ENCODE measurements at regions not wholly inside any gene's neighbourhood (a gene's known extent, or its start where the extent isn't known, plus 50 kb on each side); places are given as distances from the start of the nearest gene placed in this dataset.
"Not testable (repeated sequence)": the region's sequence is repeated elsewhere in the genome, so short reads cannot be mapped to it uniquely, and the experiment has no call there.

DNA sequence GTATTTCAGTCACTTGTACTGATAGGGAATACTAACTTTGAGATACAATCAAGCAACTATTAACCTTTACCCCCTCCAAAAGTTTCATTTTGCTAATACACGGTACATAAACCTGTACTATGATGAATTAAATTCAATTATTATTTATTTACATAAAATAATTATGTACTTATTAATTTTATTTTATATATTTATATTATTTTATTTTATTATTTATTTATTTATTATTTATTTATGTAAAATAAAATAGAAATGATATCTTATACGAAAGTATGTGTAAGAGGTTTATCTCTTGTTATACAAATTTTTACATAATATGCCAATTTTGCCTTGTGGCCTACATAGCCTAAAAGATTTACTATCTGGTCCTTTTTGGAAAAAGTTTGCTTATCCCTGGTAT lies 564.3 kb downstream of the SLITRK5 start:
- DNase-seq (ENCODE audit: low read depth), result no peak

DNA sequence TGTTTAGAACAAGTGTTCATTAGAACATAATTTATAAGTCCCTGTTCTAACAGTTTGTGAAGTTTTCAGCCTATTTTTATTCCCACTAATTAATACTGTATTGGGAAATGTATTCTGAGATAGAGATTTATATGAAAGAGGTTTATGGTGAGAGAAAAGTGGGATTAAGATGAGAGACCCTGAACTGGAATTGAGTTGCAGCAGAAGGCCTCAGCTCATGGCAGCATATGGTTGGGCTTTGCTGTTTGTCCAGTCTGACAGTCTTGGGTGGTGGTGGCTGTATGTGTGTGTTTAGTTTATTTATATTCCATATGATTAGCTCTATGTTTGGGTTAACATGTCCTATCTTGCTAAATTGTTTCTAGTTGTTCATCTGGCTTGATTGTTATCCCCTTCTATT lies 575.1 kb downstream of the SLITRK5 start:
- no peak for DNase-seq (ENCODE audit: low read depth)

DNA sequence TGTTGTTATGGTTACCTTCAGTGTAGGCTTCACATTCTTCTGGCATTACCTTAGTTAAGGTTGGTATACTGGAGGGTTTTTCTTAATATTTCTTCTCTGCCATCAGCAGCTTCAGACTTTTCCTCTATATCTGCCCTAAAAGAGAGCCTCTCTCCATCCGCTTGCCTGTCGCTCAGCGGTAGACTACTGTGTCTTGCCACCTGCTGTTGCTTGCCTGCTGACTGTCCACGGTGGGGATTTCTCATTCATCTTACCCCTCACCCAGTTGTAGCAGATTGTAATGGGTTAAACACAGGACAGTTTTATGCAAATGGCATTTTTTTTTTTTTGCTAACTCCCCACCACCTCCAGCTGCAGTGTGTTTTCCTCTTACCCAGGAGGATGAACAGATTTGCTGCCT lies 577.2 kb downstream of the SLITRK5 start:
- DNase-seq (ENCODE audit: low read depth), result no peak

DNA sequence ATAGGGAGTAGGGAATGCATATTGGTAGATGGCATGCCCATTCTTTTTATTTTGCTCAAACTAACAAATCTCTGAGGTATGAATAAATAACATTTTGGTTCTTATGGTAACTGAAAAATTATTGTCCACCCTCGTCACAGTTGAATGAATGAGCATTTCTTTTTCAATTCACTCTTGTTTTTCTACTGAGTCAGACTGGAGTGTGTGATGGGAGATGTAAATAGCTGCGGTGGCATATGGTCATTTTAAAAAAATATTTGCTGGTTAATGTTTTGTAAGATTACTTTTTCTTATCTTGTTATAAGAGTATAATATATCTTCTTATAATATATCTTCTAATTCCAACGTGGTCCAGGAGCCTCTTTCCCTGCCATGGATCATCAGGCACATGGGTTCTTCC lies 586.5 kb downstream of the SLITRK5 start:
- no peak for DNase-seq (ENCODE audit: low read depth)

DNA sequence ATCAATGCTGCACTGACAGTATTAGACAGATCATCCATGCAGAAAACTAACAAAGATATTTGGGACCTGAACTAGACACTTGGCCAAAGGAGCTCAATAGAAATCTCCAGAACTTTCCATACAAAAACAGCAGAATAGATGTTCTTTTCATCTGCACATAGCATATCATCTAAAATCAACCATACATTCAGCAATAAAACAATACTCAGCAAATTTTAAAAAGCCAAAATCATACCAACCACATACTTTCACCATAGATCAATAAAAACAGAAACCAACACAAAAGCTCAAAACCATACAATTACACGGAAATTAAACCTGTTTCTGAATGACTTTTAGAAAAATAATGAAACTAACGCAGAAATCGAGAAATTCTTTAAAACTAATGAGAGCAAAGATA lies 592.6 kb downstream of the SLITRK5 start:
- DNase-seq (ENCODE audit: low read depth), result no peak

DNA sequence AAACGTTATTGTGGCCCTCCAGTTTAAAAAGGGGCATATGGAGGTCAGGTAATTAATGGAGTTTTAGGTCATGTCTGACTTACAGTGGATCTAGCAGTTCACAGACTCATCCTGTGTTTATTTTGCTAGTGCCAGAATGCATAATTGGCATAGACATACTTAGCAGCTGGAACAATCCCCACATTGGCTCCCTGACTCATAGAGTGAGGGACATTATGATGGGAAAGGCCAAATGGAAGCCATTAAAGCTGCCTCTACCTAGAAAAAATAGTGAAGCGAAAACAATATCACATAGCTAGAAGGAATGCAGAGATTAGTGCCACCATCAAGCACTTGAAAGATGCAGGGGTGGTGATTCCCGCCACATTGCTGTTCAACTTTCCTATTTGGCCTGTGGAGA lies 610.7 kb downstream of the SLITRK5 start:
- no peak for DNase-seq (ENCODE audit: low read depth)

DNA sequence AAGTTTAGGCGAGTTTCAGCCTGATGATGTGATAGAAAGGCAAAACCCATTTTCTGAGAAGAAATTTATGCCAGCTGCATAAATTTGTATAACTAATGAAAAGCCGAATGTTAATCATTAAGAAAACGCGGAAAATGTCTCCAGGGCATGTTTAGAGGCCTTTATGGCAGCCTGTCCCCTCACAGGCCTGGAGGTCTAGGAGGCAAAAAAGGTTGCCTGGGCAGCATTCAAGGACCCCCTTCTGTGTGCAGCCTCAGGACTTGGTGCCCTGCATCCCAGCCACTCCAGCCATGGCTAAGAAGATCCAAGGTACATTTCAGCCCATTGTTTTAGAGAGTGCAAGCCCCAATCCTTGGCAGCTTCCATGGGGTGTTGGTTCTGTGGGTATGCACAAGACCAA lies 614.2 kb downstream of the SLITRK5 start:
- no peak for DNase-seq (ENCODE audit: low read depth)

DNA sequence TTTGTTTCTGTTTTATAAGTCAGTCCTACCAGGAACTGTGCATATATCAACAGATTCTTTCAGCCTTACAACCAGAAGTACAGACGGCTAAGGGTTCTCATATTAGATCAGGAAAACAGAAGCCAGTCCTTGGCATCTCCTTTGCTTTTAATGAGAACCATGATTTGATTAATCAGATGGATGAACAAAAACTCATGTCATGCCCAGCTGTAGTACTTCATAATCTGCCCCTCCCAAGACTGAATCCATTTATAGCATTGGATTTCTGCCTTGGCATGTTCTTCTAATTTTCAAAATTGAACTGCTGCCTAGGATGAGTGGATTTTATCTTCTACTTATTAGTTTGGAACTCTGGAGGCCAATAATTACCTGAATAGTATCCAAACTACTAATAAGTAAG lies 617.2 kb downstream of the SLITRK5 start:
- DNase-seq (ENCODE audit: low read depth), result no peak

DNA sequence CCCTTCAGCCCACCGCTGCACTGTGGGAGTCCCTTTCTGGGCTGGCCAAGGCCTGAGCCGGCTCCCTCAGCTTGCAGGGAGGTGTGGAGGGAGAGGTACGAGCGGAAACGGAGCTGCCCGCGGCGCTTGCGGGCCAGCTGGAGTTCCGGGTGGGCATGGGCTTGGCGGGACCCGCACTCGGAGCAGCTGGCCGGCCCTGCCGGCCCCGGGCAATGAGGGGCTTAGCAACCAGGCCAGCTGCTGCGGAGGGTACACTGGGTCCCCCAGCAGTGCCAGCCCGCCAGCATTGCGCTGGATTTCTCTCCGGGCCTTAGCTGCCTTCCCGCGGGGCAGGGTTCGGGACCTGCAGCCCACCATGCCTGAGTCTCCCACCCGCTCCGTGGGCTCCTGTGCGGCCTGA lies 620.6 kb downstream of the SLITRK5 start:
- DNase-seq (ENCODE audit: low read depth), result not testable (repeated sequence)

DNA sequence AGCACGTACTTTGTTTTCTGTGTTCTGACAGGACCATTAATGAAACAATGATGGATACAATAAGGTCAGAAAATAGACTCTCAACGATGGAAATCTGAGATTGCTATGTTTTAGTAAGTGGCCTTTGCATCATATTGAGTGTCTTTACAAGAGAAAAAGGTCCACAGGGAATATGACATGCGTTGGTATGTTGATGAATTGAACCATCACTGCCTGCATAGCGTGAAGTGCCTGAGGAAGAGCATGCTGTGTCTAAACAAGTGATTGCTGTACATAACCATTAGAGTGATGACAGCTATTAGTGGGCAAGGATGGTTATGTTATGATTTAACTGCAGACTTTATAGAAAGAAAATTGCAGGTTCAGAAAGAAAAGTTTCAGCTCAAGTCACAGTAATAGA lies 623.2 kb downstream of the SLITRK5 start:
- DNase-seq (ENCODE audit: low read depth), result no peak

DNA sequence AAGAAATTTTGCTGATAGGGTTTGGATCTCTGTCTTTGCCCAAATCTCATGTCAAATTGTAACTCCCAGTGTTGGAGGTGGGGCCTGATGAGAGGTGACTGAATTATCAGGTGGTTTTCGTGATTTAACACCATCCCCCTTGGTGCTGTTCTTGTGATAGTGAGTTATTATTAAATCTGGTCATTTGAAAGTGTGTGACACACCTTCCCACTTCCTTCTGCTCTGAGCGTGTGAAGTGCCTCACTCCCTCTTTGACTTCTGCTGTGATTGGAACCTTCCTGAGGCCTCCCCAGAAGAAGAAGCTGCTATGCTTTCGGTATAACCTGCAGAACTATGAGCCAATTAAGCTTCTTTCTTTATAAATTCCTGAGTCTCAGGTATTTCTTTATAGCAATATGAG lies 632.0 kb downstream of the SLITRK5 start:
- DNase-seq (ENCODE audit: low read depth), result no peak

DNA sequence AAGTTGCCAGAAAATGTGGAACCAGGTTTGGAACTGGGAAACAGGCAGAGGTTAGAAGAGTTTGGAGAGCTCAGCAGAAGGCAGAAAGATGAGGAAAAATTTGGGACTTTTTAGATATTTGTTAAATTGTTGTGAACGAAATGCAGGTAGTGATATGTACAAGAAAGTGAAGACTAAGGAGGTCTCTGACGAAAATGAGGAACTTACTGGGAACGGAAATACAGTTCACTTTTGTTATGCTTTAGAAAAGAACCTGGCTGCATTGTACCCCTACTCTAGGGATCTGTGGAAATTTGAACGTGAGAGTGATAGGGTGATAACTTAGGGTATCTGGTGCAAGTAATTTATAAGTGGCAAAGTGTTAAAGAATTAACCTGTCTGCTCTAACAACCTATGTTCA lies 632.4 kb downstream of the SLITRK5 start:
- DNase-seq (ENCODE audit: low read depth), result no peak

DNA sequence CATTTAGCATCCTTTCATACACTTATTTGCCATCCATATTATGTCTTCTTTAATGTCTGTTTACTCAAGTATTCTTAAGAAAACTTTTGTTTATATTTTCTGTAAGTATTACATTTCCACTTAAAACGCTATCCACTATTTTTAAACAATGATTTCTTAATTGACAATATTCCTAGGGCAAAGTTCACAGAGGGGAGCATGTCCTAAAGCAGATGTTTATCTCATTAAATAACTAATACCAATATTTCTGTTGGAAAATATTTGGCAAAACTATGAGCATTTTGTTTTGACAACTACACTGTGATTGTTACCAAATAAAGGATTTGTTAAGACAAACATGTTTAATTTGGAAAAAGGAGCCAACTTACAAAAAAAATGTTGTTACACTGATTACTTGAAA lies 643.3 kb downstream of the SLITRK5 start:
- DNase-seq (ENCODE audit: low read depth), result no peak

DNA sequence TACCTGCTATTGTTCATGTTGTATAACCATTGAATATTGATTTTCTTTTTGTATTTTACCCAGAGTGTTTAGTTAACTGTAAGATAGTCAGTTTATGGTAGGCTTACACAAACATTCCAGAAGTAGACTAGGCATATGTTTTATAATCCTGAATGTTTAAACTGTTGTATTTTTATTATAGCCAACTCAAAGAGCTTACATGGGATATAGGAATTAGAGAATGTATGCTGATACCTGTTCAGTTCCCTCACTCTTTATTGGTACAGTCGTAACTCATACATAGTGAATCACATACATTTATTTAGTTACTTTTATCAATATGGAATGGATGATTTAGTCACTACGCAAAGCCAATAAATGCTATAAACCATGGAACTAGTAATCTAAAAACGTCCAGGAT lies 657.9 kb downstream of the SLITRK5 start:
- no peak for DNase-seq (ENCODE audit: low read depth)

DNA sequence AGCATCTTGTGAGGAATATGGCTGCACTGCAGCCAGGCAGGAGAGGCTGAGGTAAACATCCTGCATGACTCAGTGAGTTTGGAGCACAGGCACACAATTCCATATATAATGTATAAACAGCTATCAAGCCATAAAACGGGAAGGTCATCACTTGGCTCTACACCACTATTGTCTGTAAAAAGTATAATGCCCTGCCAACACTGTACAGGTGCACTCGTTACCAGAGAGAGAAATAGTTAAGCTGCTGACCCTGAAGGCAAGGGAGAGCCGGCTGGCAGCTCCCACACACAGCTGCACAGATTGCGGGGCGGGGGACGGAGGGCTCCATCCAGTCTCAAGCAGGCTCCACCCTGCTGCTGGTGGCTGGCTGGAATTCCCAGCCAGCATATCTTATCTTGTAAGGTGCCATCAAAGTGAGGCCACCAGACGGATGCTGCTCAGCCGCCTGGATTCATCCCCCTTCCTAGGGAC lies 668.1 kb downstream of the SLITRK5 start:
- DNase-seq (ENCODE audit: low read depth), result no peak

DNA sequence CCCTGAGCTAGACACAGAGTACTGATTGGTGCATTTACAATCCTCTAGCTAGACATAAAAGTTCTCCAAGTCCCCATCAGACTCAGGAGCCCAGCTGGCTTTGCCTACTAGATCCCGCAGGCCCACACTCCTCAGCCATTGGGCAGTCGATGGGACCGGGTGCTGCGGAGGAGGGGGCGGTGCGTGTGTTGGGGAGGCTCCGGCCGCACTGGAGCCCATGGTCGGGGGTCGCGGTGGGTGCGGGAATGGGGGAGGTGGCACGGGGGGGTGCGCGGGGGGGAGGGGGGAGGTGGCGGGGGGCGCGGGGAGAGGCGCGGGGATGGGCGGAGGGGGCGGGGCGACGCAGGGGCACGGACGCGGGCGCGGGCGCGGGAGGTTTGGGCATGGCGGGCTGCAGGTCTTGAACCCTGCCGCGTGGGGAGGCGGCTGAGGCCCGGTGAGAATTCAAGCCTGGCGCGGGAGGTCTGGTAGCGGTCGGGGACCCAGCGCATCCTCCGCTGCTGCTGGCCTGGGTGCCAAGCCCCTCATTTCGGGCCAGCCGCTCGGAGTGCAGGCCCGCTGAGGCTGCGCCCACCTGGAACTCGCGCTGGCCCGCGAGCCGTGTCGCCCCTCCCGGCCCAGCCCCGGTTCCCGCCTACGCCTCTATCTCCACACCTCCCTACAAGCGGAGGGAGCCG lies 674.1 kb downstream of the SLITRK5 start:
- DNase-seq (ENCODE audit: low read depth), result no peak

DNA sequence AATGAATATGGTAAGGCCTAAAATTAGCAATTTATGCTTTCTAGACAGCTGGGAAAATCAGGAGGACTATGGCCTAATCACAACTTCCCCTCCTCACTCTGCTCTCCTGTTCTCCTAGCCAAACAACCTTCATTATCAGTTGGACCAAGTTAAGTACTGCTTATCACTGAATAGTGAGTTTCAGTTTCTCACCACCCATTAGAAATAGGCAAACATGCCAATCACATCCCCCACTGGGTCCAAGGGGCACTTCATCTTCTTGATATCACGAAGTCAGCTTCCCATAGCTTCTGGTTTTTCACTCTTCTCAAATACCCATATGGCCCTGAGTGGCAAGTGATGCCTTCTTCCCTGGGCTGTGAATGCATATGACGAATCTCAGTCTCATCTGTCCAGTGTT lies 689.6 kb downstream of the SLITRK5 start:
- DNase-seq (ENCODE audit: low read depth), result no peak

DNA sequence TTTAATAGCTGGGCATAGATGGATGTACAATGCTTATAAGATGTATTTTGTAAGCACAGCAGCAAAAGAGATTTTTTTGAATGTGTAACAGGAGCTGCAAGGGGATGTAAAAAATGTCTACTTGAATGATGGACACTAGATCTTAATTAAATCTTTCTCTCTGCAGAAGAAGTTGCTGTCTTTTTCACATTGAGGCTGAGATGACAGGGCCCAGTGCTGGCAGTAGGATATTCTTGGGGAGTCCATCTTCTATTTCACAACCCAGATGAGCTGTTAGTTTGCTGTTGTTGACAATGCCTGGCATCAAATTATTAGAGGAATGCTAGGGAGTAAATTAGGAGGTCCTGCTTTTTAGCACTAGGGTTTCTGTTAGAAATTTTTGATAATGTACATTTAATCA lies 698.7 kb downstream of the SLITRK5 start:
- no peak for DNase-seq (ENCODE audit: low read depth)

DNA sequence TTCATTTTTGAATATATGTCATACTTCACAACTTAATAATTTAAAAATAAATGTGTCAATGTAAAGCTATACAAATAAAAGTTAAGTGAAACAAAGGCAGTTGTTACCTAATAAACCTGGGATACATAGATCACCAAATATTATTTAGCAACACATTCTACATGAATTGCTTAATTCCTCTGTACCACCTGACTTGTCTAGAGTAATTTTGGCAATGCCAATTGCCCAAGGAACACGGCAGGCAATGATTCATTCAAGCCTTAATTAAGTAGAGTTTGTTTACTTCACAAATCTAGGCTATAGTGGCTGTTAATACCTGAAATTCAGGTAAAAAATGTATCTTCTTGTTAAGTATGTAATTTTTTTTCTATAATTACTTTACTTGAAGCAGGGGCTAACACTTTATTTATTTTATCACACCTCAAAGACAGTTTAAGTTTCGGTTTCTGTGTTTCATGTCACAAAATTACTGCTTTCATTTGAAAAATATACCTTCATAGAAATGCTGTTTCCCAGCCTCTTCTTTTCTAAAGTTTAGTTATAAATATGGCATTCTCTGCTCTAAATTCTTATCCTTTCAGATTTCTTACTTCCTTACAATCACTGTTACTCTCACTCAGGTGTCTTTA lies 705.7 kb downstream of the SLITRK5 start:
- no peak for DNase-seq (ENCODE audit: low read depth)

DNA sequence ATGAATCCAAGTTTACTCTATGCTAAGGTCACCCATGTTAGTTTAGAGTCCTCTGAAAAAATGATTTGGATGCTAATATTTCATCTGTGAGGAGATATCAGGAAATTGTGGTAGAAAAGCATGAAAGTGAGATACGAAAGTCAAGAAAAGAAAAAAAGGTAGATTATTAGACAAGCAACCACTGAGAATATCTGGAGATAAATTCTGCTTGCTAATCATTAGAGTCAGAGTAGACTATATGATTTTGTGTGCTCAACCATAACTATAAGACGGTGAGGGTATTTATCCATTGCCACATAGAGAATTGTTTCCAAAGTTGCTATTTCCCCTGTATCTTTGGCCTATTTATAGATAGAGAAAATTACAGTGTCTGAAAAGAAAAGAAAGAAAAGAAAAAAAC lies 706.7 kb downstream of the SLITRK5 start:
- DNase-seq (ENCODE audit: low read depth), result no peak

DNA sequence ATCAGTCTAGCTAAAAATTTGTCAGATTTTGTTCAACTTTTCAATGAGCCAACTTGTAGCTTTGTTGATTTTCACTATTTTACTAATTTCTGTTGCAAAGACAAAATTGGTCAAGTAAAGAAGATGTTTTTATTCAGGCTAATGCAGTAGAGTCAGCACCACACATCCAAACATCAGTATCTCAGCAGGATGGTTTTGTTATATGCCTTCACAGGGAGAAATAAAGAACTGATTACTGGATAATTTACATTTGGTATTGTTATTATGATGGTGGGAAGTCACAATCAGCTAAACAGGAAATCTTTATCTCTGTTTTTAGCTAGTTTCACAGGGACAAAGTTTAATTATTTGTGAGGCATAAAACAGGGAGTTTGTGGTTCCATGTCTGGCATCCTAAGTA lies 713.4 kb downstream of the SLITRK5 start:
- no peak for DNase-seq (ENCODE audit: low read depth)

DNA sequence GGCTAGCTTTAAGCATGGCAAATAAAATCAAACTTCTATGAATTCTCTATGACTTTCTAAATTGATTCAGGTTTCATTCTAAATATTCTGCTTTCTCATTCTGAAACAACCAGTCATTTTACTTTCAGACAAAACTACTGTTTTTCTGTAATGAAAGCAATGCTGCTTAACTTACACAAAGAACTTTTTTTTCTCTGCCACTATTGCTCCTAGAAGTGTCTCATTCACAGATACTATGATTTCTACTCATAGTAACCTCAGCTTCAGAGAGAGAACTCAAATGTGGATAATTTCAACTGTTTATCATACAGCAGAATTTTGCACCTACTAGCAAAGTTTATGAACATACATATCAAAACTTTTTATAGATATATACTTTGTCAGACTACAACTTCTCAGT lies 724.6 kb downstream of the SLITRK5 start:
- DNase-seq (ENCODE audit: low read depth), result no peak

DNA sequence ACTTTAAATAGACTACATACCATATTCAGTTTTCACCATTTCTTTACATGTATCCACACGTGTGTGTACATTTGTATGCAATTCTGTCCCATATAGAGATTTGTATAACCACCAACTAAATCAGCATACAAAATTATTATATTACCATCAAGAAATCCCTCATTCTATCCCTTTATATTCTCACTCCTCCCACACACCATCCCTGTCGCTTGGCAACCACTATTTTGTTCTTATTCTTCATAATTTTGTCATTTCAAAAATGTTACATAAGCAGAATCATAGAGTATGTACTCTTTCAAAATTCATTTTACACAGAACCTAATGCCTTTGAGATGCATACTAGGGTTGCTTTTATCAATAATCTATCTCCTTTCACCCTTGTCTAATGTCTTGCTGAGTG lies 740.5 kb downstream of the SLITRK5 start:
- no peak for DNase-seq (ENCODE audit: low read depth)

DNA sequence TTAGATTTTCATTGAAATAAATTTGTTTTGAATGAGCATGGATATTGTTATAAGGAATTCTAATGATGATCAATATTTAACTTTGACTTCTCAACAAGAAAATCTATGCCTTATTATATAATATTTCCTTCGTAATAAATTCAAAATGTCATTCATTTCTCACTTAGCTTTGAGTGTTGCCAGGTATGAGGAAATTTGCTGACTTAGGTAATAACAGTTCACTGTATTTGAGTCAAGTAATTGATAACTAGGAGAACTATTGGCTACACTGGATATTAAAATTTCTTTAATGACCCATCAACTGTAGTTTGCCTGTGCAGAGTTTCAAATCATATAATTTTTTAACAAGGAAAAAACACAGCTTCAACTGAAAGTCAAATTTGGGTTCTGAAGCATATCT lies 746.6 kb downstream of the SLITRK5 start:
- no peak for DNase-seq (ENCODE audit: low read depth)

Data from activated T-helper 1 cell treated with Interleukin-2 at 50 U/mL for 16 hours (primary cell).